HG03097 (cell line): ENCODE measurements at regions not wholly inside any gene's neighbourhood (a gene's known extent, or its start where the extent isn't known, plus 50 kb on each side); places are given as distances from the start of the nearest gene placed in this dataset.
"Not testable (repeated sequence)": the region's sequence is repeated elsewhere in the genome, so short reads cannot be mapped to it uniquely, and the experiment has no call there.

Source experiments
- ATAC-seq: cut with Tn5 transposase; IDR thresholded peaks from one replicate; pipeline ENCODE4 v1.9.1; 2021; ENCODE audit not compliant: unreplicated experiment, low FRiP score

- no peak for ATAC-seq
Measured at GRCh38 chr10:29229258-29229705, 59.6 kb upstream of the LYZL1 start.

DNA sequence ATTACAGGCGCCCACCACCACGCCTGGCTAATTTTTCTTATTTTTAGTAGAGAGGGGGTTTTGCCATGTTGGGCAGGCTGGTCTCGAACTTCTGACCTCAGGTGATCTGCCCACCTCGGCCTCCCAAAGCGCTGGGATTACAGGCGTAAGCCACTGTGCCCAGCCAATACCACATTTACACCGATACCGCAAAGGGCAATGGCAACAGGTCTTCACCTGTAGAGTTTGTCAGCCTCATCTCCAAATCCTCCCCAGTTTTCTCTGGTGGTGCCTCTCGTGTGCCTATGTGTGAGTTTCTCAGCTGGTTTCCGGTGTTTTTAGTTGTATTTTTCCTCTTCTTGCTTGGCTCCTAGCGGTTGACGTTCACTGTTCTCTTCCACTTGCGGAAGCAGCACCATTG lies 52.0 kb upstream of the LYZL1 start:
- ATAC-seq, result not testable (repeated sequence)

- ATAC-seq, result no peak
Measured at GRCh38 chr10:29237786-29238185, 51.1 kb upstream of the LYZL1 start.

DNA sequence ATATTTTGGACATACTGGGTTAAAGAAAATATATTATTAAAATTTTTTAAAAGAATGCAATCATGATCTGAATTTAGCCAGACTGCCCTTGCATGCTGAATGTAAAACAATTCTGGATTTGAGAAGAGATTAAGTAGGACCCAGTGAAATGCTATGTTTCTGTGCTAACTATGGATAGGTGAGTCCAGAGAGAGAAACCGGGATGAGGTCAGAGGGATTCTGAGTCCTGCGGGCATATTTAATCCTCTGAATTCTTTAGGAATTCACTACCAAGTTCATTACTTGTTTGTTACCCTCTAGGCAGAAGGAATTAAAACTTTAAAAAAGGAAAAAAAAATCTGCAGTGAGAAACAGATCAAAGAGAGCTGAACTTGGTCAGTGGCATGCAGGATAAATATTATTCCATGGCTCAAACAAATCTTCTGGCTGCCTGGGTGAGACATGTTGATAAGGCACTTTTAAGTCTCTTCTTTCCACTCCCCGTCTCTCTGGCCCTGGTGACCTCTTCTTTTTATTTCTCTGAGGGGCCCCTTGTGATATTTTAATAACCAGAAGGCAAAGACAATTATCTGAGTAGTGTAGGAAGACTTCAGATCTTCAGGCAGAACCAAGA lies 50.2 kb upstream of the LYZL1 start:
- no peak for ATAC-seq
